GM19240 (cell line): ENCODE measurements at regions not wholly inside any gene's neighbourhood (a gene's known extent, or its start where the extent isn't known, plus 50 kb on each side); places are given as distances from the start of the nearest gene placed in this dataset.
"Not testable (repeated sequence)": the region's sequence is repeated elsewhere in the genome, so short reads cannot be mapped to it uniquely, and the experiment has no call there.

Source experiments
- DNase-seq: peaks from one replicate; pipeline ENCODE4 v3.0.0; 2011; ENCODE audit warnings: low spot score; ENCODE audit not compliant: insufficient read length

DNA sequence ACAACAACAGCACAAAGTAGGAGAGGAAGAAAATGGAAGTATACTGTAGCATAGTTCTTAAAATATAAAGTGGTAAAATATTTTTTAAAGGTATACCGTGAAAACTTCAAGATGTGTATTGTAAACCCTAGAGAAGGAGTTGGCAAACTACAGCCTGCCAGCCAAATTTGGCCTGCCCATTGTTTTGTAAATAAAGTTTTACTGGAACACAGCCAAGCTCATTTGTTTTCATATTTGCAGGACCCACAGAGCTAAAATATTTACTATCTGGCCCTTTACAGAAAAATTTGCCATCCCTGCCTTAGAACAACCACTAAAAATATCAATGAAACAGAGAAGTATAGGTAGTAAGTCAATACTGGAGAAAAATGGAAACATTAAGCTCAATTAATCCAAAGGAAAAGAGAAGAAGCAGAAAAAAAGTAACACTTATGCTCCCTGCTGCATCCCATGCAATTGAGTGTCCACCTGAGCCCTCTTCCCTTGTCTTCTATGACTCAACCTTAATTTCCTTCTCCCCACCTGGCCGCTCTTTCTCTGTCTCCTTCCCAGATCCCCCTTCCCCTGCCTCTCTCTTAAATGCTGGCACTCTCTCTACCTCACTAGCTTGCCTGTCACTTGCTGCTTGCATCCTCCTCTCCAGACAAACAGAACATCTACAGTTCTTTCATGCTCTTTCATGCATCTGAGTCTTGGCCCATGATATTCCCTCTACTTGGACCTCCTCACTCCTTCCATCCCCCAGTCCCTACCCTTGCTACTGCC, 50.6 kb upstream of the FER start:
- DNase-seq, result no peak

DNA sequence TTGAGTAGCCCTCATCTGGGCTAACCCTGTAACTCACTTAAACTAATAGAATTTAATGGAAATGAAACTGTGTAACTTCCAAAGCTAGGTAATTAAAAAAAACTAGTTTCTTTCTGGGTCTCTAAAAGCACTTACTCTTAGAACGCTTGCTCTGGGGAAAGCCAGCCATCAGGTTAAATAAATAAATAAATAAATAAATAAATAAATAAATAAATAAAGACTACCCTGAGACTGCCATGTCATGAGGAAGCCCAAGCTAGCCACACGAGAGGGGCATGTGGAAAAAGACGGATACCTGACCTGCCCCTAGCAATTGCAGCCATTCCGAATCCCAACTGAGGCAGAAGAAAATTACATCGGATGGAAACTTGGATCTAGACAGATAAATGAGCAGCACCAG, 51.3 kb upstream of the FER start:
- DNase-seq, result no peak

- no peak for DNase-seq
These were observed 59.2 kb upstream of the FER start for GRCh38 chr5:108688485-108688884.

- DNase-seq, result no peak
These were observed 60.0 kb upstream of the FER start for GRCh38 chr5:108687595-108688200.

DNA sequence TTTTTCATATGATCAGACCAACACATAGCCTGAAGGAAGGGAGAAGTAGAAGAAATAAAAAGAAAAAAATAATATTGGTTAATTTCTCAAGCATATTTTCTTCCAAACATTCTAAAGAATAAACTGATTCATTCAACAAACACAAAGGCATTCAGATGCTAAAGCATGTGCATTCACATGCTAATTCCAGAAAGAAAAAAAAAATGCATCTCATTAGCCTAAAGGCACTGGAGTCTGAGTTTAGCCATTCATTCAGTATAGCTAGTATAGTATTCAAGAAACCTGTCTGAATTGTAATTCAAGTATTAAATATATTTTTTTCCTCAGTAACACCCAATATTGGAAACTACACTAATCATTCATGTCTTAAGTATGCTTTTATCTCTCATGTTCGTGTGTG, 61.0 kb upstream of the FER start:
- no peak for DNase-seq

GRCh38 chr5:108685448-108686216, 62.1 kb upstream of the FER start:
- not testable (repeated sequence) for DNase-seq

GRCh38 chr5:108681079-108681921, 66.4 kb upstream of the FER start:
- DNase-seq, result peak; percentile 48

DNA sequence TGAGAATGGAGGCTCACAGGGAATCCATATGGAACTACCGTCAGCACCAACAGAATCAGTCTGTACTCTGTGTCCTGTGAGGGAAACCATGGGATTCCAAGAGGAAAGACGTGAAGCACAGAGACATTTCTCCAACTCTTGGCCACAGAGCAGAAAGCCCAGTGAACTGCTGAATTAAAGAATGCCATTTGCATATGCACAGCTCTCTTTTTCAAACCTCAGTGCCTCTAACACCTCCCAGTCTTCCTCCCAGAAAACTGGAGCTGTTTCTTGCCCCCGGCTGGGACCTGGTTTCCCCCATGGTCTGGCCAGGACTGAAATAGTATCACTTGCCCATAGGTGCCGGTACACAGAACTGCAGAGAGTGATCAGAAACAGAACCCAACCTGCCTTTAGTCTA, 69.6 kb upstream of the FER start:
- no peak for DNase-seq

GRCh38 chr5:108675736-108676135, 72.0 kb upstream of the FER start:
- no peak for DNase-seq

- DNase-seq, result no peak
These were observed 75.1 kb upstream of the FER start for GRCh38 chr5:108672639-108673038.

DNA sequence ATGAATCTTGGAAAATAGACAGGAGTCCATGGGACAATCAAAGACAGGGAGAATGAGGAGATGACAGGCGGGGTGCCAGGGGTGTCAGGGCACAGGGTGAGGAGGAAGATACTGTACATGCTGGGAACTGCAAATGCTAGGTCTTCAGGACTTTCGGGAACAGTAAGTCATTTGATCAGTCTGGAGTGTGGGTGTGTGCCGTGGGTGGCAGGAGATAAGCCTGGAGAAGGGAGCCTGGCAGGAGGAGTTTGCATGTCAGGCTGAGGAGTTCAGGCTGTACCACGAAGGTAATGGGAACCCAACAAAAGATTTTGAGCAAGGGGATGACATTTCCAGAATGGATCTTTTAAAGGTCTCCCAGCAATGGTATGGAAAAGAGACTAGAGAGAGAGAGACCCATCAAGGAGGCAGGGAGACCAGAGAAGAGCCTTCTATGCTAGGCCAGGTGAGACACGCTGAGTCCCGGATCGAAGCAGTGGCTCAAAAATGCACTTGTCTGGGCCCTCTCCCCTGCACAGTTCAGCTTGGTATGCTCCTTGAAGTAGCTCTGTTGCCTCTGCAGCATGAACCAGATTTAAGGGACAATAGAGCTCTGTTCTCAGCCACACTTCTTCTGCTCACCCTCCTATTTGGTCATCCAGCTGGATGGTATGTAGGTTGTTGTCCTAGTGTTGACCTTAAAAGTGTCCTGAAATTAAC, 77.0 kb upstream of the FER start:
- no peak for DNase-seq

DNA sequence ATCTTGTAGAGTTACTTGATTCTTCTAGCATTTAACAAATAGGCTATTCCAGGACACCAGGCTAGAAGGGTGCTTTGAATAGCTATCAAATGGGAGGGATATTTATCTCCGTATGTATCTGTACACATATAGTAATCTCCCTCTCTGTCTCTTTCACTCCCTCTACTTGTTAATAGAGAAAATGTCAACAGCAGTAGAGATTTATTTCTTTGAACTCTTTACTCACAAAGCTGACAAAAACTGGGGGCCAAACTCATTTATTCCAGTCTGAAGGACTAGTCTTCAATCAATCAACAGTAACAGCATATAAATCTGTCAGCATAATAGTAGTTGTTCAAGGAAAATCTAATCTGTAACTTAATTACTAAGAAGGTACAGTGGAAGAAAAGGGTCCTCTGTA, 78.2 kb upstream of the FER start:
- DNase-seq, result no peak

- no peak for DNase-seq
These were observed 86.0 kb upstream of the FER start for GRCh38 chr5:108661590-108662219.

DNA sequence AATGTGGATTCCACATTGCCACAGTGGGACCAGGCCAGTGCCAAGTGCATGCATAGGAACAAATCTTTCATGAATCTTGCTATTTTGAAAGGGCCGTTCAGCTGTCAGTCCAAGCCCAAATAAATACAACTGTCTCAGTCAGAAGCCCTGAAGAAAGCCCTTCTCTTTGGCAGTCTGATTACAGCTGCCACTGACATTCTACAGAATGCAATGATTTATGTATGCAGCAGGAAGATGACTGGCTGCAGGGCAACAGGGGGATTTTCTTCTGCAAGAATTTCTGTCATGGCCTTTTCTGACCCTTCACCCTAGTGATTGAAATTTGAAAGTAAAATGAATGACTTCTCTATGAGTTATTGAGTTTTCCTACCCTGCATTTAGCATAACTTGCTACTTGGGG, 86.7 kb upstream of the FER start:
- DNase-seq, result no peak

GRCh38 chr5:108660291-108660690, 87.4 kb upstream of the FER start:
- DNase-seq, result no peak

- no peak for DNase-seq
These were observed 88.2 kb upstream of the FER start for GRCh38 chr5:108659531-108659930.

DNA sequence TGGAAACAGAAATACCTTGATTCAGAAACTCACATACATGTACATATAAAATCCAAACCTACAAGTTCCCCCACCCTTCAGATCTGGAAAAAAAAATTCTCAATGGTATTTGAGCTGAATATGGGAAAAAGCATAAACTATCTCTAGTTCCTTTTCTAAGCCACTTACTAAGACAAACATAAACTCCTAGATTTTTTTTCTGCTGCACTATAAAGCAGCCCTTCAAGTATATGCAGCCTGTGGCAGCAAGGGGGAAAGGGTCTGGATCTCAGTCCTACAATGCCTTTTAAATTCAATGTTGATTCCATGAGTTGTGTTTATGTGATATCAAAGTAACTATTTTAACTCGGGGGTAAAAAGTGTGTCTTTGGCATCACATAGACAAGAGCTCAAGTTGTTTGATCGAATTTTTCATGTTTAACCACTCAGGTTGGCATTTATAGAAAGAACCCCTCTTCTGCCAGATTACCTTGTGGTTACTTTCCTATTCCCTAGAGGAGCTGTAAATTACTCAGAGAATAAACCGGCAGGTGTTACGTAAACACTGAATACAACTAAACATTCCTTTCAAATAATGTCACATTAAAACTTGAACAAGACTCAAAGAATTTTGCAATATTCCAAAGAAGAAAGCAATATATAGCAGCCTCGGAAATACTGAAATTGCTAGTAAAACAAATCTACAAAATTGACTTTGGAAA, 91.8 kb upstream of the FER start:
- no peak for DNase-seq

DNA sequence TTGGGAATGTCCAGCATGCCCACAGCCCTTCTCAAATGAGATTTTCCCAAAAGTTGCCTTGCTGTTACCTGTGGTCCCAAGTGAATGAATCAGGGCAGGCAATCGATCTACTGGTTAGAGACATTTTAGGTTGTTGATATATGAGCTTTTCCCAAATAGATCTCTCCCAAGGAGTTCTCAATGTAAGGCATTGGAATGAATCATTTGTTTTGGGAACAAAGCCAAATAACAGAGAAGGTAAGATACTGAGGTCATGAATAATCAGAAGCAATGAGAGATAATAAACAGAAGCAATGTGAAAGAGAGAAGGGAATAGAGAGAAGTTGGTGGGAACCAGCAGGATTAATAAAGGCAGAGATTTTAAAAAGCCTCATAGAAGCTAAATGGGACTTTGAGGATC, 93.6 kb upstream of the FER start:
- DNase-seq, result no peak

GRCh38 chr5:108653201-108653600, 94.5 kb upstream of the FER start:
- DNase-seq, result no peak

- no peak for DNase-seq
These were observed 96.7 kb upstream of the FER start for GRCh38 chr5:108650997-108651396.
